ENCODE measurements at regions not wholly inside any gene's neighbourhood (a gene's known extent, or its start where the extent isn't known, plus 50 kb on each side); places are given as distances from the start of the nearest gene placed in this dataset.

GRCh38 chr7:46054915-46055314, 133.8 kb upstream of the IGFBP3 start:
- no peak for TF ChIP-seq CTCF (IDR thresholded peaks at IDR 0.05)
- TF ChIP-seq POLR2A (IDR thresholded peaks at IDR 0.05): no peak
